ENCODE measurements at regions not wholly inside any gene's neighbourhood (a gene's known extent, or its start where the extent isn't known, plus 50 kb on each side); places are given as distances from the start of the nearest gene placed in this dataset.
"Not testable (repeated sequence)": the region's sequence is repeated elsewhere in the genome, so short reads cannot be mapped to it uniquely, and the experiment has no call there.

DNA sequence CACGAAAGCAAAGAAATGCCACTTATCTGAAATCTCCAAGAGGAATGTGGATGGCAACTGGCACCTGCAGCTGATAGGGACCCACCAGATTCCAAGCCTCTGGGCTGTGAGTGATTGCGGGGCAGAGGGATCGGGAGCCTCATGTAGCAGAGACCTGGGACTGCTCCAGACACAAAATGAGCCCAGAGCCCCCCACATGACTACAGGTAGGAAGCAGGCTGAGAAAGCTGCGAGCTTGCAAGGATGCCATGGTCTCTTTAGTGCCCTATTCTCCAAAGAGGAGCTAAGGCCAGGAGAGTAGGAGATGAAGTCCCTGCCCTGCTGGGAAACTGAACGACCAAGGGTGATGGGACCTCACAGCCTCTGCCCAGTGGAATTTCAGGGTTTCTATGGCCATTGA lies 305.4 kb upstream of the CHRNA7 start:
- peaks cover 27% of the 10 kb centered on the region for H3K27me3 Mint-ChIP-seq (ENCODE audit: unreplicated experiment)
- CTCF ChIA-PET; H3K9me3 Mint-ChIP-seq (ENCODE audit: low read depth, unreplicated experiment); H3K4me3 Mint-ChIP-seq (ENCODE audit: low read depth, unreplicated experiment); DNase-seq; H3K4me1 Mint-ChIP-seq (ENCODE audit: low read depth, unreplicated experiment); BruUV-seq (replicated peaks); H3K27ac Mint-ChIP-seq (ENCODE audit: unreplicated experiment); H3K36me3 Mint-ChIP-seq (ENCODE audit: insufficient read depth, unreplicated experiment); intact Hi-C loops (cut with micrococcal nuclease; ENCODE audit: unreplicated experiment): not testable (repeated sequence)

- H3K4me1 Mint-ChIP-seq (ENCODE audit: low read depth, unreplicated experiment); BruUV-seq (replicated peaks); intact Hi-C loops (cut with micrococcal nuclease; ENCODE audit: unreplicated experiment); H3K9me3 Mint-ChIP-seq (ENCODE audit: low read depth, unreplicated experiment); H3K36me3 Mint-ChIP-seq (ENCODE audit: insufficient read depth, unreplicated experiment); H3K27ac Mint-ChIP-seq (ENCODE audit: unreplicated experiment); CTCF ChIA-PET; H3K4me3 Mint-ChIP-seq (ENCODE audit: low read depth, unreplicated experiment); DNase-seq: not testable (repeated sequence)
- H3K27me3 Mint-ChIP-seq (ENCODE audit: unreplicated experiment) = peaks cover 32% of the 10 kb centered on the region
Measured at GRCh38 chr15:31725619-31726018, 304.7 kb upstream of the CHRNA7 start.

GRCh38 chr15:31727612-31728011 lies 302.7 kb upstream of the CHRNA7 start:
- CTCF ChIA-PET = no interaction called here
- DNase-seq = no peak
- peaks cover 46% of the 10 kb centered on the region for H3K27me3 Mint-ChIP-seq (ENCODE audit: unreplicated experiment)
- intact Hi-C loops (cut with micrococcal nuclease; ENCODE audit: unreplicated experiment) = no loop called here
- no TSS peak for BruUV-seq (replicated peaks)
- H3K4me1 Mint-ChIP-seq (ENCODE audit: low read depth, unreplicated experiment) = no peaks in the 10 kb centered on the region
- no peaks in the 10 kb centered on the region for H3K9me3 Mint-ChIP-seq (ENCODE audit: low read depth, unreplicated experiment)
- H3K36me3 Mint-ChIP-seq (ENCODE audit: insufficient read depth, unreplicated experiment) = no peaks in the 10 kb centered on the region
- H3K27ac Mint-ChIP-seq (ENCODE audit: unreplicated experiment) = no peak overlapping the region
- TF ChIP-seq CTCF (IDR thresholded peaks at IDR 0.05; ENCODE audit: unreplicated experiment) = no peak
- H3K4me3 Mint-ChIP-seq (ENCODE audit: low read depth, unreplicated experiment) = no peak overlapping the region

DNA sequence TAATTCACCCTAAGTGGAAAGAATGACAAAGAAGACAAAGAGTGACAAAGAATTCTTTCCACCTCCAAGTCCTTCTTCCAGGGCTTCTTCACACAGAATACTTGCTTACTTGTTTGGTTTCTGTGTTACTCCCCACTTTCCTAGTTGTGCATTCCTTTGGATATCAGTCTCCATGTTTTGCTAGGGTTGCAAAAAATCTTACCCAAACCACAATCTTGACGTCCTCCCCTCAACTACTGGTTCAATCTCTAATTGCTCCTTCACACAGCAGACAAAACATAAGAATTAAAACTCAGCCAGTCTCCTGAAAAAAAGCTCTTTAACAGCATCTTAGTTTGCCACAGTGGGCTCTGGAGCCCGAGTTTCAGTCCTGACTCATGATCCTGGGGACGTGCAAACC lies 297.6 kb upstream of the CHRNA7 start:
- intact Hi-C loops (cut with micrococcal nuclease; ENCODE audit: unreplicated experiment) = no loop called here
- no peak overlapping the region for H3K27ac Mint-ChIP-seq (ENCODE audit: unreplicated experiment)

DNA sequence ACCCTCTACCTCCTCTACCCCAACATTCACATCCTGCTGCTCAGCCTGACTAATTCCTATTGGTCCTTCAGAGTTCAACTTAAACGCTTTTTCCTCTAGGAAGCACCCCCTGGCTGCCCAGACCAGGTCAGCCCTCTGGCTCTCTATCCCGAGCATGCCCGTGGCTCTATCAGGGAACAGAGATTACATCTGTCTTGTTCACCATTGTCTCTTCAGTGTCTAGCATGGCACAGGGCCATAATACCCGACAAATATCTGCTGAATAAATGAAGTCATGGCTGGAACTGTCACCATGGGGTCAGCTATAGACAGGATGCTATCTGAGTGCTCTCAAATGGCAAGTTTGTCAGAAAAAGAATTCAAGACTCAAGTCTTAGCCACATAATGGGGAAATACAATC lies 296.9 kb upstream of the CHRNA7 start:
- BruUV-seq (replicated peaks) = no TSS peak
- TF ChIP-seq CTCF (IDR thresholded peaks at IDR 0.05; ENCODE audit: unreplicated experiment) = no peak
- Mint-ChIP-seq H3K27me3 (ENCODE audit: unreplicated experiment) (peaks cover 44% of the 10 kb centered on the region), H3K9me3 (ENCODE audit: low read depth, unreplicated experiment) (no peaks in the 10 kb centered on the region), H3K36me3 (ENCODE audit: insufficient read depth, unreplicated experiment) (no peaks in the 10 kb centered on the region), H3K27ac (ENCODE audit: unreplicated experiment) (no peak overlapping the region), H3K4me3 (ENCODE audit: low read depth, unreplicated experiment) (no peak overlapping the region), H3K4me1 (ENCODE audit: low read depth, unreplicated experiment) (no peaks in the 10 kb centered on the region)
- intact Hi-C loops (cut with micrococcal nuclease; ENCODE audit: unreplicated experiment) = no loop called here
- no peak for DNase-seq
- CTCF ChIA-PET = no interaction called here

More for the DNA sequence above, 297.6 kb upstream of the CHRNA7 start:
- BruUV-seq (replicated peaks) = no TSS peak
- H3K36me3 Mint-ChIP-seq (ENCODE audit: insufficient read depth, unreplicated experiment) = no peaks in the 10 kb centered on the region
- H3K9me3 Mint-ChIP-seq (ENCODE audit: low read depth, unreplicated experiment) = no peaks in the 10 kb centered on the region
- H3K4me1 Mint-ChIP-seq (ENCODE audit: low read depth, unreplicated experiment) = no peaks in the 10 kb centered on the region
- TF ChIP-seq CTCF (IDR thresholded peaks at IDR 0.05; ENCODE audit: unreplicated experiment) = no peak
- CTCF ChIA-PET = no interaction called here
- no peak for DNase-seq
- peaks cover 51% of the 10 kb centered on the region for H3K27me3 Mint-ChIP-seq (ENCODE audit: unreplicated experiment)
- no peak overlapping the region for H3K4me3 Mint-ChIP-seq (ENCODE audit: low read depth, unreplicated experiment)

Measured in Calu3 (cell line).